ENCODE measurements at regions not wholly inside any gene's neighbourhood (a gene's known extent, or its start where the extent isn't known, plus 50 kb on each side); places are given as distances from the start of the nearest gene placed in this dataset.

DNA sequence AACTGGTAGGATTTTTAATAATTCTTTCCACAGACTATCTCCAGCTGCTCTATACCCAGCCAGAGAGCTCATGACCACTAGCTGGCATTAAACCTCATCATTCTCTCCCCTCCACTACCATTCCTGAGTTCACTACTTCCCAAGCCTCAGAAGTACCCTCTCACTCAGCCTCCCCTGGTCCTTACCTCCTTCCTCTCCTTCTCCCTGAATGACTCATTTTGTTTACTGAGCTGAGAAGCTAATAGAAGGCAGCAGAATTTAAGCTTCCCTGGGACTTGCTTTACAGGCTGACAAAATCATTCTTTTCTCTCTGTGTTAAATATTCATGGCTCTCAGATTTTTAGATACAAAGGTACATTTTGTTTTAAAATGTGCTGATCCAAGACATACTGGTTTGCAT lies 305.4 kb downstream of the TLR4 start:
- TF ChIP-seq, protein P1, sequence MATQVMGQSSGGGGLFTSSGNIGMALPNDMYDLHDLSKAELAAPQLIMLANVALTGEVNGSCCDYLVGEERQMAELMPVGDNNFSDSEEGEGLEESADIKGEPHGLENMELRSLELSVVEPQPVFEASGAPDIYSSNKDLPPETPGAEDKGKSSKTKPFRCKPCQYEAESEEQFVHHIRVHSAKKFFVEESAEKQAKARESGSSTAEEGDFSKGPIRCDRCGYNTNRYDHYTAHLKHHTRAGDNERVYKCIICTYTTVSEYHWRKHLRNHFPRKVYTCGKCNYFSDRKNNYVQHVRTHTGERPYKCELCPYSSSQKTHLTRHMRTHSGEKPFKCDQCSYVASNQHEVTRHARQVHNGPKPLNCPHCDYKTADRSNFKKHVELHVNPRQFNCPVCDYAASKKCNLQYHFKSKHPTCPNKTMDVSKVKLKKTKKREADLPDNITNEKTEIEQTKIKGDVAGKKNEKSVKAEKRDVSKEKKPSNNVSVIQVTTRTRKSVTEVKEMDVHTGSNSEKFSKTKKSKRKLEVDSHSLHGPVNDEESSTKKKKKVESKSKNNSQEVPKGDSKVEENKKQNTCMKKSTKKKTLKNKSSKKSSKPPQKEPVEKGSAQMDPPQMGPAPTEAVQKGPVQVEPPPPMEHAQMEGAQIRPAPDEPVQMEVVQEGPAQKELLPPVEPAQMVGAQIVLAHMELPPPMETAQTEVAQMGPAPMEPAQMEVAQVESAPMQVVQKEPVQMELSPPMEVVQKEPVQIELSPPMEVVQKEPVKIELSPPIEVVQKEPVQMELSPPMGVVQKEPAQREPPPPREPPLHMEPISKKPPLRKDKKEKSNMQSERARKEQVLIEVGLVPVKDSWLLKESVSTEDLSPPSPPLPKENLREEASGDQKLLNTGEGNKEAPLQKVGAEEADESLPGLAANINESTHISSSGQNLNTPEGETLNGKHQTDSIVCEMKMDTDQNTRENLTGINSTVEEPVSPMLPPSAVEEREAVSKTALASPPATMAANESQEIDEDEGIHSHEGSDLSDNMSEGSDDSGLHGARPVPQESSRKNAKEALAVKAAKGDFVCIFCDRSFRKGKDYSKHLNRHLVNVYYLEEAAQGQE (IDR thresholded peaks at IDR 0.05; ENCODE audit: insufficient replicate concordance, low read depth): no peak
- no peak for TF ChIP-seq GABPA (IDR thresholded peaks at IDR 0.05; ENCODE audit: low read depth)
- TF ChIP-seq SPI1 (IDR thresholded peaks at IDR 0.05; ENCODE audit: borderline replicate concordance, low read depth): no peak
- no peak for TF ChIP-seq POLR2AphosphoS5 (IDR thresholded peaks at IDR 0.05; ENCODE audit: low read depth)
- TF ChIP-seq, protein P2, sequence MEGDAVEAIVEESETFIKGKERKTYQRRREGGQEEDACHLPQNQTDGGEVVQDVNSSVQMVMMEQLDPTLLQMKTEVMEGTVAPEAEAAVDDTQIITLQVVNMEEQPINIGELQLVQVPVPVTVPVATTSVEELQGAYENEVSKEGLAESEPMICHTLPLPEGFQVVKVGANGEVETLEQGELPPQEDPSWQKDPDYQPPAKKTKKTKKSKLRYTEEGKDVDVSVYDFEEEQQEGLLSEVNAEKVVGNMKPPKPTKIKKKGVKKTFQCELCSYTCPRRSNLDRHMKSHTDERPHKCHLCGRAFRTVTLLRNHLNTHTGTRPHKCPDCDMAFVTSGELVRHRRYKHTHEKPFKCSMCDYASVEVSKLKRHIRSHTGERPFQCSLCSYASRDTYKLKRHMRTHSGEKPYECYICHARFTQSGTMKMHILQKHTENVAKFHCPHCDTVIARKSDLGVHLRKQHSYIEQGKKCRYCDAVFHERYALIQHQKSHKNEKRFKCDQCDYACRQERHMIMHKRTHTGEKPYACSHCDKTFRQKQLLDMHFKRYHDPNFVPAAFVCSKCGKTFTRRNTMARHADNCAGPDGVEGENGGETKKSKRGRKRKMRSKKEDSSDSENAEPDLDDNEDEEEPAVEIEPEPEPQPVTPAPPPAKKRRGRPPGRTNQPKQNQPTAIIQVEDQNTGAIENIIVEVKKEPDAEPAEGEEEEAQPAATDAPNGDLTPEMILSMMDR (IDR thresholded peaks at IDR 0.05; ENCODE audit: insufficient read depth, low read length): no peak

DNA sequence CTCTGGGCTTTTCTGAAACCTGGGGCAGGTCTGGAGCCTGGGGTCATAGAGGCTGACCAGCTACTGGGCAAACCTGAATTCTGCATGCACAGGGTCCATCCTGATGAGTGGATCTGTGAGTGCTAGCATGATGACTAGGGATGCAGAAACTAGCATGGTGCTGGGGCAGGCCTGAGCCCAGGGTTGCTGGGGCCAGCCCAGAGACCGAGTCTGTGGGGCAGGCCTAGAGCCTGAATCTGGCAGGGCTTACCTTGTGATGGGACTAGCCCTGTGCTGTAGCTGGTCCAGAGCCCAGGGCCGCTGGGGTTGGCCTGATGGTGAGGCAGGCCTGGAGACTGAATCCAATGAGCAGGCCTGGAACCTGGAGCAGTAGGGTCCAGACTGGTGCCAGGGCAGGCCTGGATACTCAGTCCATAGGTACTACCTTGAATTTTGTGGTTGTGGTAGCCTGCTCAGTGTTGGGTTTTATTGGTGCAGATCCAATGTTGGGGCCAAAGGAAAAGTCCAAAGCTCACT lies 313.5 kb downstream of the TLR4 start:
- Histone ChIP-seq H3K4me3 (replicated peaks; ENCODE audit: insufficient read depth, low read length) (no peak overlapping the region), H3K27me3 (ENCODE audit: insufficient read depth, poor library complexity, severe bottlenecking) (no peaks in the 10 kb centered on the region), H3K27ac (replicated peaks) (no peak overlapping the region)
- TF ChIP-seq, protein P1 (IDR thresholded peaks at IDR 0.05; ENCODE audit: insufficient replicate concordance, low read depth): no peak
- DNase-seq (ENCODE audit: low read depth in 1 of 2, low spot score in 1 of 2): no peak

More for the DNA sequence above, 305.4 kb downstream of the TLR4 start:
- Histone ChIP-seq H3K27ac (replicated peaks) (no peak overlapping the region), H3K4me3 (replicated peaks; ENCODE audit: insufficient read depth, low read length) (no peak overlapping the region), H3K27me3 (ENCODE audit: insufficient read depth, poor library complexity, severe bottlenecking) (no peaks in the 10 kb centered on the region)
- DNase-seq (ENCODE audit: low read depth in 1 of 2, low spot score in 1 of 2): no peak

DNA sequence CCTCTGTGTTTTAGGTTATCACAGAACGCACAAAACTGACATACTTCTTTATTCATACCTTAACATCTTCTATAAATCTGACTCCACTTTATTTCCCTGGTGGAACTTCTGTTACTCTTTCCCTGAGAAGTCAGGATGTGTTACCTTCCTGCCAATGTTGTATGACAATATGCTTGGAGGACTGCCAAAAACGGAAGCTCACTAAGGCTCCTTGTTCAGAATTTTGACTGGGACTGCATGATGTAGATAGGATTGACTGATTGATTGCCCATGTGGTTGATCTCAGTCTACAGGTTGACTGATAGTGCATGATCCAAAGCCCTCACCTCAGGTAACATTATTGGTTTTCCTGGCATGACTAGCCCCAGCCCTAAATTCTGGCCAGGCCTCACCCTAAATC lies 319.4 kb downstream of the TLR4 start:
- H3K4me3 ChIP-seq (replicated peaks; ENCODE audit: insufficient read depth, low read length): no peak overlapping the region

More for the DNA sequence above, 319.4 kb downstream of the TLR4 start:
- TF ChIP-seq, protein P1 (IDR thresholded peaks at IDR 0.05; ENCODE audit: insufficient replicate concordance, low read depth): no peak
- TF ChIP-seq POLR2AphosphoS5 (IDR thresholded peaks at IDR 0.05; ENCODE audit: low read depth) (no peak), SPI1 (IDR thresholded peaks at IDR 0.05; ENCODE audit: borderline replicate concordance, low read depth) (no peak), GABPA (IDR thresholded peaks at IDR 0.05; ENCODE audit: low read depth) (no peak)
- TF ChIP-seq, protein P2 (IDR thresholded peaks at IDR 0.05; ENCODE audit: insufficient read depth, low read length): no peak
- Histone ChIP-seq H3K27ac (replicated peaks) (no peak overlapping the region), H3K27me3 (ENCODE audit: insufficient read depth, poor library complexity, severe bottlenecking) (no peaks in the 10 kb centered on the region)
- DNase-seq (ENCODE audit: low read depth in 1 of 2, low spot score in 1 of 2): no peak

Measured in HL-60 (cell line).